NCI-H446 treated with DMSO at 0.1 percent for 48 hours (cell line): ENCODE measurements at regions not wholly inside any gene's neighbourhood (a gene's known extent, or its start where the extent isn't known, plus 50 kb on each side); places are given as distances from the start of the nearest gene placed in this dataset.
A peak's percentile ranks its signal among the peaks of the same experiment; 100 is the strongest.

Source experiments
- DNase-seq: peaks from one replicate; lab custom pipeline; 2025; lab: John Stamatoyannopoulos, UW

DNA sequence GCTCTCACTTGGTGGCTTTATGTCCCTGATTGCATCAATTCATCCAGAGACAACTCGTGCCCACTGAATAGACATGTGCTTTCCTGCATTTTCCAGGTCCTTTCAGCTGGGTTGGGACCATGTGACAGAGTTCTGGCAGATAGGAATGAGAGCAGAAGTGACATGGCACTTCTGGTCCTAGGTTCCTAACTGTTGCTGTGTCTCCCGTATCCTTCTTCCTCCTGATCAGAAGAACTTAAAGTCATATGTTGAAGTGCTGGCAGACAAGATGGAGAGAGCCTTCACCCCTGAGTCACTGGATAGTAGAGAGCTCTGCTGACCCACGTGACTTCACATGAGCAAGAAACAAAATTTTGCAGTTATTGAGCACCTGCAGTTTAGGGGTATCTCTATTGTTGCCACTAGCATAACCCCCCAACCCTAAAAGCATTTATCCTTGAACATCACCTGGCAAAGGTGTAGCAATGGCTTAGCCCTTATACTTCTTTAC is 80.0 kb downstream of the NREP start:
- DNase-seq, result no peak

DNA sequence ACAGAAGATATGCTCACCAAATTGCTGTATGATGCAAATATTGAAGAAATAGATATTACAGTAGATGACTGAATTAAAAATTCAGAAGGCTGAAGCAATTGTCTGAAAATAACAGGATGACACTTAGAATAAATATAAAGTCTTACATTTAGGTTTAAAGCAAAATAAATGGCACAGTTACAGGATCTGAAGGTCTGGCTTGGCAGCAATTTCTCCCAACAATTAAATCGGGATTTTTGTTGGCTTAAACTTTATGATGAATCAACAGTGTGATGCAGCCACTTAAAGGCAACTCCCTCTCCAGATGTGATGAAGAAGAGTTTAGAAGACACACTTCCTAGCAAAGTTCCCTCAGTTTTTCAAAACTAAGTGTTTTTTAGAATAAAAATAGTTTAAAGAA is 80.5 kb downstream of the NREP start:
- peak; percentile 16 for DNase-seq

DNA sequence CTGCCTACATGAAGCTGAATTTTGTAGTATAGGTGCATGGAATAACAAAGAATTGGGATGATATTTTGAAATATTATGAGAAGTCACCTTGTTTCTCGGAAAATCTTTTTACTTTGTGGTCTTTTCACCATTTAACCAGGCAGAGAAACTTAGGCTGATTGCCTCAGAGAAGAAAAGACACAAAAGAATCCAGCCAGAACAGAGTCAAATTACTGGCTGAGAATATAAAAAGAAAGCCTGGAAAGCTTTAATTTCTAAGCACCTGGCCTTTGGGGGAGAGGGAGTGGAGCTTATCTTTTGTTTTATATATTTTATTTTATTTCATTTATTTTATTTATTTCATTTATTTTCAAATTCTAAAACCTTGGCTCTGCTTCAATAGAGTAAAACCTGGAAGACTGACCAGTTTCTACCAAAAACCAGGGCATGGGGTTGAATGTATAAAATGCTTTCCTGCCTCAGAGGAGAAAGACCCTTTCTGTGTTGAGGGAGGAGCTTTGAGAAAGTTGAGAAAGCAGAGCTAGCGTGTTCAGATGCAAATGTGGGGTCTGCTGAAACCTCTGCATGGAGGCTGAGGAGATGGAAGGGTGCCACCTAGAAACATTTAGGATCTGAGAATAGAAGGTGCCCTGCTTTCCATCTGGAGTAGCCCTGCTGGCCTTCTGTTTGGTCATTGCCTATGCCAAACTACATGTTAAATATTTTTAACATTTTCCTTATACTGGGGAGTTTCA is 81.6 kb downstream of the NREP start:
- no peak for DNase-seq

DNA sequence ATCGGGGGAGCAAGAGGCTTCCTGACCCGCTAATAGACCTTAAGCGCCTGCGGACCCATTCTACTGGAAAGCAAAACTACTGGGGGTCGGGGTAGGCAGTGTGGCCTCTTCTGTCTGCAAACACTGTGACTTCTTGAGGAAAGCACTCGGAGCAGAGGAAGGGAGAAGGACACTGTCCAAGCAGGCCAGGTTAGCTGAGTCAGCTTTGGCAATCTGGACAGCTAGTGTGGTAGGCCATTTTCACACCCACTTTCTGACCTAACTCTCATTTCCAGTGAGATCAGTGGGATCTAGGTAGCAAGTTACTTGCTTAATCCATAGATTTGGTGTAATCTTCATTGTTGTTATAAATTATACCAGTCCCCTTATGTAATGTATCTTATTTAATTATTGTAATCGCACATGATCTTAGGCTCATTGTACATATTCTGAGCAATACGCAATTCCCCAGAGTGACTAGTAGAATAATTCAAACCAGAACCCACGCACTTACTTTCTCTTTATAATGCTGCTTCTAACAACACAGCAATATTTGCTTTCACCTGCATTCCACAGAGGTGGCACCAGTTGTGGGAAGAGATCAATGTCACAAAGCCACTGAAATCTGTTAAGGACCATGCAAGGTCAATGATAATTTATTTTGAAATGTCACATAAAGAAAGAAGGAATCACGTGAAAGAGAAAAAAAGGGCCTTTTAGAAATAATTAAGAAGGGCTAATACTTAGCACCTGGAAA is 82.9 kb downstream of the NREP start:
- DNase-seq, result no peak

DNA sequence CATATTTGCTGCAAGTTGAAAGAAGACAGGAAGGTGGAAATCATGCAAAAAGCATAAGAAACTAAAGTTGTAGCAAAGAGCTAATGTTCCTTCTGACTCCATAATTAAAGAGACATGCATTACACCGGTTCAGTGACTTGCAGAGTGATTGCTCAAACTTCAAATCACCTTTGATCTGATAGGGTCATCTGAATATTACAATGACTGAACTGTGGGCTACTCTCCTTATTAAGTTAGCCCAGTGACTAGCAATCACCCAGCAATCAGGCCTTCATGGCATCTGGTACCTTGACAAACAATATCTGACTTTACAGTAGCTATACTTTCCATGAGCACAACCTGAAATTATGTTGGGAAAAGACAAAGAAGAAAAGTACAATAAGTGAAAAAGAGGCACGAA is 84.9 kb downstream of the NREP start:
- no peak for DNase-seq

DNA sequence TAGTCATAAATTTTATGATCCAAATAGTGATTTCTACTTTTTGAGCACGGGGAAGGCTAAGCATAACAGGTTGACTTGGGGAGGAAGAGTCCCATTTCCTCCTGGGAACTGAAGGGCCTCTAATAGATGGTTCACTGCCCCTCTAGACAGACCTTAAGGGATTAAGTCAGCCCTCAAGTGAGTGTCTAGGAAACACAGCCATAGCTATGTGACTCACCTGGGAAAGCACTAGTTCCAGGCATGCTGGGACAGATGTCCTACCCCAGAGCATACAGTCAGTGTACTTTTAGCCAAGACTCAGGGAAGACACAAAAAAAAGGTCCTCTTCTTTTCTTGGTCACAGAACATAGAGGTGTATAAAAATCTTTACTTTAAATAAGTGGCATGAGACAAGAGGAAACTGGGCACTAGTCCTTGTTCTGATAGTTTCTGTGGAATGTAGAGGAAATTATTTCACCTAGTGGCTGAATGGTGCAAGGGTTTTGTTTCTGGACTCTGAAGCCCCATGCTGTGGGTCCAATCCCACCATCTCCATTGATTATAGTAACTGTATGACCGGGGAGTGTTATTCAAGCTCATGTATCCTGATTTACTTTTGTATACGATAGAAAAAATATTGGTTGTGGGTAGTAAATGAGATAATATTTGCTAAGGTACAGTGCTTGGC is 86.0 kb downstream of the NREP start:
- DNase-seq, result no peak

DNA sequence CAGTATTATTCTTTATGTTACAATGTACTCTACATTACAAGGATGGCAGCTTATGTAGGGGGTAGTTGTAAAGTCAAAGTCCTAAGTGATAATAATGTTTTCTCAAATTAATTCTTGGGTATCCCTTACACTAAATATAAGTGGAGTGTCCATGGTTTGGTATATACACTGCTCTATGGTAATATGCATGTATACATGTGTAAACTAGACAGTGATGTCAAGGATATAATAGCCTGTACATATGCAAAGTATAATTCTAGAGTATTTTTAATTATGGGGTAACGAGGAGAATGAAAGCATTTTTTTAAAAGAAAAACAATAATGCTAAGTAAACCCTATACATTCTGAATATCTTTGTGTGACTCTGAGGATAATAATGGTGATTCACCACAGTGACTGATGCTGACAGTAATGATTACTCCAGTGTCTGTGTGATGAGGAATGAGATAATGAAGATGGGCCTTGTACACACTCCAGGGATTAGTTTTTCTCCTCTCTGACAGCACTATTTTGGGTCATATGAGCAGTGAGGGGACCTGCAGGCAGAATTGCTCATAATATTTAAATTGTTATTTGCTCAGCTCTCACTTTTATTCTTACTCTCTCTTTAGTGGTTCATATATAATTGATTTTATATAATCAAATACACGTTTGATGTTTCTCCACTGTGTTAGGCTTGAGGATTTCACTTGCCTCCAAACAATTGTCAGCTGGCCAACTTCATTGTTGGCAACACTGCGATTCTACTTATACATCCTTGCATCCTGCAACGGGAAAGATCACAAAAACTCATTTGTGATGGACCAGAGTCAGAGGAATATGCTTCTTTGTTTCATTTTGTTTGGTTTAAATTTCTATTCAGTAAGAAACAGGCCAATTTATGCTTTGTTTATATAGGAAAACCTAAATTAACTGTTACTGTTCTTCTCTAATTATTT is 88.2 kb downstream of the NREP start:
- DNase-seq, result no peak

DNA sequence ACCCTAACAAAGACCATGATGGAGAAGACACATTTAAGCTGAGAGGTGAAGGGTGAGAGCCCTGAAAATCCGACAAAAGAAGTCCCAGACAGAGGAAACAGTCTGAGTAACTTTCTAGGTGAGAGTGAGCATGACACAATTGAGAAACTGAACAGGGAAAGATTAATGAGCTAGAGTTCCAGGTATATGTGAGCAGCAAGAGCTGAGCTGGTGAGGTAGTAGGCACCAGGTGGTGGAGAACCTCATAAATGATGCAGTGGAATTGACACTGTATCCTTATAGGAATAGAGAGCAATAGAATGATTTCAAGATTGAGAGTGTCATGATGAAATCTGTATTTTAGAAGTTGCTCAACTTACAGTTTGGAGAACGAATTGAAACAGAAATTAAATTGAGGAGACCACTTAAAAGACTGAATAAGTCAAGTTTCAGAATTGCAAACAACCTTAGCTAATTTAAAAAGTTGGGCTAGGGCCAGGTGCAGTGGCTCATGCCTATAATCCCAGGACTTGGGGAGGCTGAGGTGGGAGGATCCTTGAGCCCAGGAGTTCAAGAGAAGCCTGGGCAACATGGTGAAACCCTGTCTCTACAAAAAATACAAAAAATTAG is 89.8 kb downstream of the NREP start:
- DNase-seq, result no peak

DNA sequence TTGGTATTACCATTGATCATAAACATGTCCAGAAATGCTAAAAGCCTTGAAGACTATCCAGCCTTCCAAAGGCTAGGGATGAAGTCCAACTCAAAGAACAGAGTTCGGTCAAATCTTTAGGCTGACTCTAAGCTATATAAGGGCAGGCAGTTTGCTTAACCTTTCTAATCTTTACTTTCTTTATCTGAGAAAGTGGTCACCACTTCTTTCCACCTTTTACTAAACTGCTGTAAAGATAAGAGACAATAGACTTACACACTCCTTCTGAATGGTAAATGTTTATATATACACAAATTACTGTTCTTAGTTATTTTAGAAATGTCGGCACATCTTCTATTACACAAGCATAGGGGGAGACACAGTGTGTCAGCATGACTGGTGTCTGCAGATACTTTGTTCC is 100.4 kb downstream of the NREP start:
- DNase-seq, result no peak

DNA sequence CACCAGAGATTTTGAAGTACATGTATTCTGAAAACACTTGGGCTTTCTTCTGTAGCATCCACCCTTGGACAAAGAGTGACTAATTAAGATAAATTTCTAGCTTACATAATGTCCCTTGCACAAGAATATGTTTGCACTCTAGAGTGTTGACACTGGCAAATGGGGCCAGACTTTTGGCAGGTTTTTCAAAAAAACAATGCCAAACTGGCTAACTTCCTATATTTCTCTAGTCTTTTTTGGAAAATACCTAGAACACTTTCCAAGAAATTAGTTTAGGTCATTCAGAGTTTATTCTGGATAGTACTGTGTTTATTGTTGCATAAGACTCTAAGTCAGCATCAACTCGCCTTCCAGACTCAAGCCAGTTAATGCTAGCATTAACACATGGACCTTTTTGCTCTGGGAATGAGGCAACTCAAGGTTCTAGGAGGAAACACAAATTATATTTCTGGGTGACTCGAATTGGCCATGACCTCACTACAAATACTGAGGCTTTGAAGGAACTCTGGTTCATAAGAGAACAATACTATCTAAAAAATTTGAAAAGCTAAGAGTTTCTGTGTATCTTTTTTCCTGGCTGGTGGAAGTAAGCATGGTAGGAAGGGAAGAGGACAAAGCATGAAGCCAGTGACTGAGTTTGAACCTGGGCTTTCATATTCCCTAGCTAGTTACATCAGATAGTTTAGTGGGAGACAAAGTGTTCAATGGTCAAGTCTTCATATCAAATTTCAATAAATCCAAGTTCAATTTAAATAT is 101.6 kb downstream of the NREP start:
- DNase-seq, result peak; percentile 87

DNA sequence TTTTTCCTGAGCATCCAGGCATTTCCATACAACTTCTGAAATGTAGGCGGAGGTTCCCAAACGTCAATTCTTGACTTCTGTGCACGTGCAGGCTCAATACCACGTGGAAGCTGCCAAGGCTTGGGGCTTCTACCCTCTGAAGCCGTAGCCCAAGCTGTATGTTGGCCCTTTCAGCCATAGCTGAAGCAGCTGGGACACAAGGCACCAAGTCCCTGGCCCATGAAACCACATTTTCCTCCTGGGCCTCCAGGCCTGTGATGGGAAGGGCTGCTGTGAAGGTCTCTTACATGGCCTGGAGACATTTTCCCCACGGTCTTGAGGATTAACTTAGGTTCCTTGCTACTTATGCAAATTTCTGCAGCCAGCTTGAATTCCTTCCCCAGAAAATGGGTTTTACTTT is 103.6 kb downstream of the NREP start:
- DNase-seq, result no peak

DNA sequence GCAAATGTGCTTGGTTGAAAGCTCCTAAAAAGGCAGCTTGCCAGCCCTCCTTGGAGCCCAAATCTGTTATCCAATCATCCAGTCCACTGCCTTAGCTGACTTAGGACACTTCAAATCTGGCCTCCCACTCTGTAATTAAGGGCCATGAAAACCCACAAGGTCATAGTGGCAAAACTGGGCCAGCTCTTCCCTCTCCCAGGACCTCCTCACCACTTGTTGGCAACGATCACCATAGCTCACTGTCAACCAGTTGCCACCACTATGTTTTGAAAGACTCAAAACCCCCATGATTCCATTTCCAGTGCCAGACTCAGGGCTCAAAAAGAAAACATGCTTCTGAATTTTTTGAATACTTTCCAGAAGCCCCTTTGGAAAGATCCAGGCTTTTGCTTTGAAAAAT is 107.5 kb downstream of the NREP start:
- DNase-seq, result peak; percentile 61

DNA sequence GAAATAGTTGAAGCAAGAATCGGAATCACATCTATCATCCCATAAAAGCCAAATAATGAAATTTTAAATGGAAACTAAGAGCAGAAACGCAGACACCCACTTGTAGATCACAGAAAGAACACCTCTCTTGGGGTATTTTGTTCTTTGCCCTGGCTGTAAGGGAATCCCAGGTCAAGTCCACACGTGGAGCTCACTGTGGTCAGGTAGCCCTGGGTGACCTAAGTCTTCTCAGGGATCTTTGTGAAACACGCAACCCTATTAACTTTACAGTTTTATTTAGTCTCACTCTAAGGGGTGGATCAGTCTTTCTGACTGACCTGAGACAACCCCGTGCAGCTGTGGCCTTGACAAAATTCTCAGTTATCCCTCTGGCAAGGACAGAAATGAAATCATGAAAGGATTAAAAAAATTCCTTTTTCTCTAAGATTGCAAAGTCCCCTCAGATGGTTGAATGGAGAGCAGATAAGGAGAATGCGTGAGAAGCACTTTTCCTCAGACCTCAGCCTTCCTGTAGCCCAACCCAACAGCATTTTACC is 111.6 kb downstream of the NREP start:
- DNase-seq, result no peak

DNA sequence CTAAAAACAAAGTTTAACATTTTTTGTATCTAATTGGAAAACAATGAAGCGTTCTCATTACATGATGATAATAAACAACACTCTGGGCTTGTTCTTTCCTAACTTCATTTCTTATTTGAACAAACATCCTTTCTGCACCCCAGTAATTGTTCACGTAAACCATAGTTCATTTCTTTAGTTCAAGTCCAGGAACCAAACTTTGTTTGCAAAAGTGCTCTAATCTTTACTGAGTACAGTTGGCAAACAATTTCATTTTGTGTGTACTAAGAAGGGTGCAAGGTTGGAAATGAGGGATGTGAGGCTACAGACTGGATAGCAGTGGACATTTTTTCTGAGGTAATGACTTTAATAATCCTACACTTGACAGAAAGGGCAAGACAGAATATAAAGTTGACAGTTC is 113.5 kb downstream of the NREP start:
- no peak for DNase-seq

DNA sequence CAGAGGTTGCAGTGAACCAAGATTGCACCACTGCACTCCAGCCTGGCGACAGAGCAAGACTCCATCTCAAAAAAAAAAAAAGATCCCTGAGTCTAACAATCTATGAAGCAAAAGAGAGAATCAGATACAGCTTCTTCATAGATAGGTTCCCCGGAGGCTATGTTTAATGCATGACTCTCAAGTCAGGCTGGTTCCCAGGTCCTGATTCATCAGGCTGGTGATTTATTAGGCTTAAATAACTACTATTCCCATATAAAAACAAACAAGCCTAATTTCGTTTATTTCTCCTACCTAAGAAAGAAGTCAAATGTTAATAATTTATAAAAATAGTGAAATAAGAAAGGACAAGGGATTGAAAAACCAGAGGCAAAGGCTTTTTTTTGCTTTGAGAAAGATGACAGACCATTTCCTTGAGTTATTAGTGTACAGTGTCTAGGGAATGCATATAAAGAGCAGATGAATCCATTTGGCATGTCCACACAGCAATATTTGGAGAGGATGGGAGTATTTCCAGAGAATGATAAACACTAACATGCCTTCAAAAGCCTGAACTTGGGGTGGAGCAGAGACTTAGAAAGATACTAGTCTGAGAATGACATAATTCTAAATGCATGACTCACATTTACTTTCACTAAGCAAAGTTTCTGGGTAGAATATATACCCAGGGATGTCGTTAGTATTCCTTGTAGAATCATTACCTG is 115.3 kb downstream of the NREP start:
- DNase-seq, result no peak

DNA sequence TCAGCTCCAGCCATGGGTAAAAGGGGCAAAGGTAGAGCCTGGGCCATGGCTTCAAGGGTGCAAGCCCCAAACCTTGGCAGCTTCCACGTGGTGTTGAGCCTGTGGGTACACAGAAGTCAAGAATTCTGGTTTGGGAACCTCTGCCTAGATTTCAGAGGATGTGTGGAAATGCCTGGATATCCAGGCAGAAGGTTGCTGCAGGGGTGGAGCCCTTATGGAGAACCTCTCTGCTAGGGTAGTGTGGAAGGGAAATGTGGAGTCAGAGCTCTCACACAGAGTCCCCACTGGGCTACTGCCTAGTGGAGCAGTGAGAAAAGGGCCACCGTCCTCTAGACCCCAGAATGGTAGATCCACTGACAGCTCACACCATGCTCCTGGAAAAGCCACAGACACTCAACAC is 117.1 kb downstream of the NREP start:
- no peak for DNase-seq

DNA sequence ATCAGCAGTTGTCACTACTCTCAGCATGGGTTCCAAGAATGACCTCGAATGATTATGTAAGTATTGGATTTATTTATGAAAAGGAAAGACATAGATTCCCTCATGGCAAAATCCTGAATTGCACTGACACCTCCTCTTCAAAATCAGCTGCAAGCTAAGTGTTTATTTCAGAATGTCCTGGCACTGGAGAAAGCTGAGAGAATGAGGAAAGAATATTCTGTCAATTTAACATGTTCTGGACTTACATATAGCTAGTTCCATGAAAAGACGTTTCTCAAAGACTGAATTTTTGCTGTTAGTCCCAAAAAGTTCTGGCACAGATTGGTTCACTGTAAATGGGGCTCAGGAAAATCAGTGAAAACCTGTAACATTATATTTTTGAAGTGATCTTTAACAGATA is 120.3 kb downstream of the NREP start:
- DNase-seq, result no peak

DNA sequence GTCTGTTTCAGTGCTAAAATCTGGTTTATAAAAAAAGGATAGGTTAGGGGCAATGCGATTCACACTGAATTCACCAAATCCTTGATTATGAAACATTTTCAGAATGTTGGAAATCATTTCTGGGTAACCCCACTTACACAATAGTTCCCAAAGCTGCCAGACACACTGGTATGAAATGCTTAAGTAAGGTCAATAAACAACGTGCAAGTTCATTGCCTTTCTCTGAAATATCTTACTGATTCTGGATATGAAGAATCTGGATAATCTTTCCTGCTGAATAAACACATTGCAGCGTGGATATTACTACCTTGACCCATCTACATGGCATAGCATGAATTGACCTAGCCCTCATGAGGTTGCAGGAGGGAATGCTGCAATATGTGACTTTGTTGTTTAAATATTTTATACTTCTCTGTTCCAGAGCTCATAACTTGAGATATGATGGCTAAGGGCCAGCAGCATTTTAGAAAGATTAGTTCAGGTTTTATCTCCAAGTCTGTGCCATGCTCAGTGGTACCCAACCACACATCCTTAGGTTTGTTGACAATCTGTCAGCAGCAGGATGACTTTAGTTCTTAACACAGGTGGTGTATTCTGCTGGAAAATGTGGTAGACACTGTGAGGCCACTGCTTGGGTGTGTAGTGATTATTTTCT is 121.0 kb downstream of the NREP start:
- no peak for DNase-seq

DNA sequence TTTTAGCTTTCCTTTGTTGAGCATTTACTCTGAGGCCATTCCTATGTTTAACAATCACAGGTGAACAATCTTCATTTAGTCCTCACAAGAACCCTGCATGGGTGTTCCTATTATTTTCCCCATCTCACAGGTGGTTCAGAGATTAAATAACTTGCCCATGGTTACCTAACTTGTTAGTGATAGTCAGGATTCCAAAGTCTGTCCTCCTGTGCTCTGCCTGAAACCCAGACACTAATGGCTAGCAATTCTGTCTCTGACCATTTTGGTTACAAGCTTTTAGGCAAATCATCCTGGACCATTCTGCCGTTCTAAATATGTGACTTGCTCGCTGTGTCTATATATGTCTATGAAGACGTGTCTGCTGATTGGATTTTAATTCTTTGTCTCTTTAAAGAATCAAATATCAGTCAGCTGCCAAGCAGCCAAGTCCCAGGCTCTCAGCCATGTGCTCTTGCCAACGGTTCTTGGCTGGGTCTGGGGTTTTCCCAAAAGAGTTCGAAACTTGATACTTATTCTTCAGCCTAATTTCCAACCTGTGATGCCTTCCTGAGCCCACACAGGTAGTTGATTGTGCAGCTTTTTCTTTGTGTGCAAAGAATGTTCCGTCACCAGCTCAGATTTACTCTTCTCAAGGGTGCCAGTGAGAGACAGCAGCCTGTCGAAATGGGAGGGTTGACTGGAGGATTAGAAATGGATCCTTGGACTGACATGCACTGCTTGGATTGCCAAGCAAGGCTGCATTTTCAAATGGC is 121.7 kb downstream of the NREP start:
- DNase-seq, result peak; percentile 69
